ENCODE measurements at regions not wholly inside any gene's neighbourhood (a gene's known extent, or its start where the extent isn't known, plus 50 kb on each side); places are given as distances from the start of the nearest gene placed in this dataset.
"Not testable (repeated sequence)": the region's sequence is repeated elsewhere in the genome, so short reads cannot be mapped to it uniquely, and the experiment has no call there.

GRCh38 chr7:49093218-49093617, 168.9 kb downstream of the CDC14C start:
- H3K4me3 ChIP-seq (ENCODE audit: low read depth, low read length), result no peak overlapping the region

GRCh38 chr7:49094866-49095265, 170.5 kb downstream of the CDC14C start:
- H3K4me3 ChIP-seq (ENCODE audit: low read depth, low read length), result no peak overlapping the region
- in situ Hi-C loops (cut with HindIII; ENCODE audit: low sequenced_read_pairs), result no loop called here
- DNase-seq (ENCODE audit: low read depth), result no peak
- no peak for TF ChIP-seq CTCF (IDR thresholded peaks at IDR 0.05; ENCODE audit: low read depth, low read length, missing control alignments)

More at GRCh38 chr7:49093218-49093617, 168.9 kb downstream of the CDC14C start:
- in situ Hi-C loops (cut with HindIII; ENCODE audit: low sequenced_read_pairs), result no loop called here
- no peak for TF ChIP-seq CTCF (IDR thresholded peaks at IDR 0.05; ENCODE audit: low read depth, low read length, missing control alignments)
- no peak for DNase-seq (ENCODE audit: low read depth)

- no peak for DNase-seq (ENCODE audit: low read depth)
Measured at GRCh38 chr7:49099587-49100326, 175.4 kb downstream of the CDC14C start.

GRCh38 chr7:49100908-49101740, 176.8 kb downstream of the CDC14C start:
- in situ Hi-C loops (cut with HindIII; ENCODE audit: low sequenced_read_pairs); H3K4me3 ChIP-seq (ENCODE audit: low read depth, low read length); DNase-seq (ENCODE audit: low read depth): not testable (repeated sequence)

More at GRCh38 chr7:49099587-49100326, 175.4 kb downstream of the CDC14C start:
- no peak overlapping the region for H3K4me3 ChIP-seq (ENCODE audit: low read depth, low read length)
- TF ChIP-seq CTCF (IDR thresholded peaks at IDR 0.05; ENCODE audit: low read depth, low read length, missing control alignments), result no peak
- in situ Hi-C loops (cut with HindIII; ENCODE audit: low sequenced_read_pairs), result no loop called here

- no peak overlapping the region for H3K4me3 ChIP-seq (ENCODE audit: low read depth, low read length)
- in situ Hi-C loops (cut with HindIII; ENCODE audit: low sequenced_read_pairs), result no loop called here
- DNase-seq (ENCODE audit: low read depth), result no peak
- no peak for TF ChIP-seq CTCF (IDR thresholded peaks at IDR 0.05; ENCODE audit: low read depth, low read length, missing control alignments)
Measured at GRCh38 chr7:49102411-49102810, 178.1 kb downstream of the CDC14C start.

- no peak for DNase-seq (ENCODE audit: low read depth)
- no peak for TF ChIP-seq CTCF (IDR thresholded peaks at IDR 0.05; ENCODE audit: low read depth, low read length, missing control alignments)
- no peak overlapping the region for H3K4me3 ChIP-seq (ENCODE audit: low read depth, low read length)
- in situ Hi-C loops (cut with HindIII; ENCODE audit: low sequenced_read_pairs), result no loop called here
Measured at GRCh38 chr7:49111706-49112105, 187.4 kb downstream of the CDC14C start.

- TF ChIP-seq CTCF (IDR thresholded peaks at IDR 0.05; ENCODE audit: low read depth, low read length, missing control alignments), result no peak
- in situ Hi-C loops (cut with HindIII; ENCODE audit: low sequenced_read_pairs), result no loop called here
- no peak overlapping the region for H3K4me3 ChIP-seq (ENCODE audit: low read depth, low read length)
- DNase-seq (ENCODE audit: low read depth), result no peak
Measured at GRCh38 chr7:49112222-49112621, 187.9 kb downstream of the CDC14C start.
